SK-N-SH treated with all-trans-retinoic acid at 6 μM for 48 hours (cell line): ENCODE measurements at regions not wholly inside any gene's neighbourhood (a gene's known extent, or its start where the extent isn't known, plus 50 kb on each side); places are given as distances from the start of the nearest gene placed in this dataset.

Experiments used
- ESRRG ChIP-seq: fragments of 250-450 bp; sonication (Bioruptor Pico); IDR thresholded peaks from 2 replicates; pipeline ENCODE4 v1.6.1; 2021; ENCODE audit warnings: mild to moderate bottlenecking
- ISL1 ChIP-seq: fragments of 250-450 bp; sonication (Bioruptor Pico); IDR thresholded peaks from 2 replicates; pipeline ENCODE4 v2.1.2; 2022; ENCODE audit warnings: mild to moderate bottlenecking, moderate library complexity
- OSR1 ChIP-seq: fragments of 250-450 bp; sonication (Bioruptor Pico); IDR thresholded peaks from 2 replicates; pipeline ENCODE4 v1.8.0; 2022; ENCODE audit warnings: moderate library complexity, mild to moderate bottlenecking, inconsistent platforms
- PPARA ChIP-seq: fragments of 250-450 bp; sonication (Bioruptor Pico); IDR thresholded peaks from 2 replicates; pipeline ENCODE4 v1.5.0; 2020; ENCODE audit warnings: mild to moderate bottlenecking, borderline replicate concordance
- RARB ChIP-seq: fragments of 250-450 bp; sonication (Bioruptor Pico); IDR thresholded peaks from 2 replicates; pipeline ENCODE4 v1.8.0; 2021; ENCODE audit warnings: mild to moderate bottlenecking, moderate library complexity
- TCF4 ChIP-seq: fragments of 250-450 bp; sonication (Bioruptor Pico); IDR thresholded peaks from 2 replicates; pipeline ENCODE4 v1.8.0; 2021; ENCODE audit warnings: mild to moderate bottlenecking, moderate library complexity, borderline replicate concordance
- ZFP3 ChIP-seq: fragments of 250-450 bp; sonication (Bioruptor Pico); IDR thresholded peaks from 2 replicates; pipeline ENCODE4 v1.5.0; 2020; ENCODE audit warnings: mild to moderate bottlenecking, moderate library complexity
- ZFP30 ChIP-seq: fragments of 450-650 bp; formaldehyde crosslinking; IDR thresholded peaks from 2 replicates; pipeline ENCODE4 v1.5.0; 2022; ENCODE audit warnings: mild to moderate bottlenecking, moderate library complexity
- ZNF565 ChIP-seq: fragments of 450-650 bp; formaldehyde crosslinking; conservative IDR thresholded peaks from 2 replicates; pipeline ENCODE4 v1.5.0; 2020; ENCODE audit warnings: low read depth, mild to moderate bottlenecking, moderate library complexity
- ZNF70 ChIP-seq: fragments of 450-650 bp; formaldehyde crosslinking; IDR thresholded peaks from 2 replicates; pipeline ENCODE4 v1.5.0; 2020; ENCODE audit warnings: mild to moderate bottlenecking, moderate library complexity
- TF ChIP-seq, protein P1 (sequence below): fragments of 250-450 bp; sonication (Bioruptor Pico); IDR thresholded peaks from 2 replicates; pipeline ENCODE4 v1.8.0; 2020; ENCODE audit warnings: mild to moderate bottlenecking, moderate library complexity, borderline replicate concordance
- TF ChIP-seq, protein P2 (sequence below): fragments of 250-450 bp; sonication (Bioruptor Pico); IDR thresholded peaks from 2 replicates; pipeline ENCODE4 v1.5.1; 2020; ENCODE audit warnings: low read depth, mild to moderate bottlenecking, moderate library complexity

DNA sequence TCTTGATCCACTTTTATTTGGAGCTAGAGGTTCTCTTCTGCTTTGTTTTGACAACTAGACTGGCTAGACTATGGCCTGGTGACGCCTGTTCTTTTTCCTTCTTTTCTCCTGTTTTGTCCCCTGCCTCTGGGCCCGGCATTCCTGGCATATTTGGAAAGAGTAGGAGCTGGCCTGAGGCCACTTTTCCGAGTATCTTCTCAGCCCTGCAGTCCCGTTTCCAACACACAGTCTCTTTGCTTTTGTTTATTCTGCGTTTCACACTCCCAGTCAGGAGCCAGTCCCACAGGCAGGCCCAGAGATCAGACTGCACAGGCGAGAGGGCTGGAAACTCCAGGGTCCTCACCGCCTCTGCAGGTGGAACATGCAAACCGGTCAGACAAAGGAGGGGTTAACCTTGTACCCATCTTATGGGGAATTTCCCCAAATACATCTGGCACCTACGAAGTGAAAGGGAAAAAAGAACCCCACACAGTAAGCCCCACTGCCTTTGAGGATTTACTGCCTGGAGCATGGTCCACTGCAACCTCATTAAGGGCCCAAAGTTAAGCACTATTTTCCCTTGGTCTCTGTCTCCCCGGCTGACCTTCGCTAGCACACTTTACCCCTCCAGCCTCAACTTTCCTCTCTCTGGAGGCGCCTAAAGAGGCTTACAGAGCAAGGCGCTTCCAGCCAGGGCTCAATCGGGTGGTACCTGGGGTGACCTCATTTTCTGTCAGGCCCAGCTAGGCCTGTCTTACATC is 141.1 kb downstream of the TOMM20 start:
- TF ChIP-seq ZFP30 = no peak
- no peak for TF ChIP-seq PPARA (CRISPR knock-in tag)
- TF ChIP-seq RARB (CRISPR knock-in tag) = 0 out of 2 replicates have a peak, but pooled peaks have one; percentile 24
- 0 out of 2 replicates have a peak, but pooled peaks have one; percentile 47 for TF ChIP-seq ZFP3 (CRISPR knock-in tag)
- no peak for TF ChIP-seq OSR1 (CRISPR knock-in tag)
- no peak for TF ChIP-seq ZNF70 (CRISPR knock-in tag)
- TF ChIP-seq, protein P1, sequence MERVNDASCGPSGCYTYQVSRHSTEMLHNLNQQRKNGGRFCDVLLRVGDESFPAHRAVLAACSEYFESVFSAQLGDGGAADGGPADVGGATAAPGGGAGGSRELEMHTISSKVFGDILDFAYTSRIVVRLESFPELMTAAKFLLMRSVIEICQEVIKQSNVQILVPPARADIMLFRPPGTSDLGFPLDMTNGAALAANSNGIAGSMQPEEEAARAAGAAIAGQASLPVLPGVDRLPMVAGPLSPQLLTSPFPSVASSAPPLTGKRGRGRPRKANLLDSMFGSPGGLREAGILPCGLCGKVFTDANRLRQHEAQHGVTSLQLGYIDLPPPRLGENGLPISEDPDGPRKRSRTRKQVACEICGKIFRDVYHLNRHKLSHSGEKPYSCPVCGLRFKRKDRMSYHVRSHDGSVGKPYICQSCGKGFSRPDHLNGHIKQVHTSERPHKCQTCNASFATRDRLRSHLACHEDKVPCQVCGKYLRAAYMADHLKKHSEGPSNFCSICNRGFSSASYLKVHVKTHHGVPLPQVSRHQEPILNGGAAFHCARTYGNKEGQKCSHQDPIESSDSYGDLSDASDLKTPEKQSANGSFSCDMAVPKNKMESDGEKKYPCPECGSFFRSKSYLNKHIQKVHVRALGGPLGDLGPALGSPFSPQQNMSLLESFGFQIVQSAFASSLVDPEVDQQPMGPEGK = no peak
- TF ChIP-seq ISL1 (CRISPR knock-in tag) = no peak
- TF ChIP-seq, protein P2, sequence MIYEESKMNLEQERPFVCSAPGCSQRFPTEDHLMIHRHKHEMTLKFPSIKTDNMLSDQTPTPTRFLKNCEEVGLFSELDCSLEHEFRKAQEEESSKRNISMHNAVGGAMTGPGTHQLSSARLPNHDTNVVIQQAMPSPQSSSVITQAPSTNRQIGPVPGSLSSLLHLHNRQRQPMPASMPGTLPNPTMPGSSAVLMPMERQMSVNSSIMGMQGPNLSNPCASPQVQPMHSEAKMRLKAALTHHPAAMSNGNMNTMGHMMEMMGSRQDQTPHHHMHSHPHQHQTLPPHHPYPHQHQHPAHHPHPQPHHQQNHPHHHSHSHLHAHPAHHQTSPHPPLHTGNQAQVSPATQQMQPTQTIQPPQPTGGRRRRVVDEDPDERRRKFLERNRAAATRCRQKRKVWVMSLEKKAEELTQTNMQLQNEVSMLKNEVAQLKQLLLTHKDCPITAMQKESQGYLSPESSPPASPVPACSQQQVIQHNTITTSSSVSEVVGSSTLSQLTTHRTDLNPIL = no peak
- no peak for TF ChIP-seq ZNF565
- no peak for TF ChIP-seq ESRRG (CRISPR knock-in tag)
- no peak for TF ChIP-seq TCF4 (CRISPR knock-in tag)
